Liver (tissue), 8 donors: ENCODE measurements at regions not wholly inside any gene's neighbourhood (a gene's known extent, or its start where the extent isn't known, plus 50 kb on each side); places are given as distances from the start of the nearest gene placed in this dataset.

ENCODE experiments used
- DNase-seq: peaks from one replicate; pipeline ENCODE4 v3.0.0-alpha.2; 2017; ENCODE audit warnings: low spot score
- H3K27ac ChIP-seq, 2 donors: one replicate each; pipeline ENCODE4 v1.7.0; 2013; ENCODE audit warnings: inconsistent platforms in 2 of 2, low read length in 2 of 2, control low read depth in 1 of 2, low read depth in 1 of 2, mild to moderate bottlenecking in 1 of 2
- H3K27me3 ChIP-seq, 4 donors: one replicate each; pipeline versions ENCODE4 v1.6.1 to v1.7.0; 2013; ENCODE audit warnings: low read length in 3 of 4, inconsistent platforms in 1 of 4, mild to moderate bottlenecking in 1 of 4, moderate library complexity in 1 of 4; ENCODE audit not compliant: control insufficient read depth in 4 of 4, insufficient read depth in 4 of 4
- H3K36me3 ChIP-seq, 4 donors: one replicate each; pipeline versions ENCODE4 v1.6.1 to v1.7.0; 2013; ENCODE audit warnings: low read length in 3 of 4, mild to moderate bottlenecking in 3 of 4, low read depth in 1 of 4, moderate library complexity in 1 of 4; ENCODE audit not compliant: control insufficient read depth in 4 of 4, insufficient read depth in 3 of 4
- H3K4me1 ChIP-seq, 4 donors: one replicate each; pipeline versions ENCODE4 v1.6.1 to v1.7.0; 2013; ENCODE audit warnings: low read length in 3 of 4, mild to moderate bottlenecking in 3 of 4, moderate library complexity in 1 of 4; ENCODE audit not compliant: control insufficient read depth in 4 of 4, insufficient read depth in 4 of 4
- H3K4me3 ChIP-seq, 3 donors: one replicate each; pipeline versions ENCODE4 v1.6.1 to v1.7.0; 2013; ENCODE audit warnings: low read length in 3 of 3, control low read depth in 1 of 3, low read depth in 1 of 3, mild to moderate bottlenecking in 1 of 3
- H3K9ac ChIP-seq, 2 donors: one replicate each; pipeline ENCODE4 v1.7.0; 2013; ENCODE audit warnings: low read length in 2 of 2, mild to moderate bottlenecking in 2 of 2, moderate library complexity in 2 of 2, control low read depth in 1 of 2, low read depth in 1 of 2
- H3K9me3 ChIP-seq, 4 donors: one replicate each; pipeline versions ENCODE4 v1.6.1 to v1.7.0; 2013; ENCODE audit warnings: low read length in 3 of 4; ENCODE audit not compliant: control insufficient read depth in 4 of 4
- EGR1 ChIP-seq, 2 donors: IDR thresholded peaks; 2 replicates each; pipeline ENCODE4 v1.6.1; 2016 to 2018; ENCODE audit warnings: antibody characterized with exemption in 2 of 2, low read depth in 2 of 2
- FOXA1 ChIP-seq: IDR thresholded peaks from 2 replicates; pipeline ENCODE4 v1.6.1; 2016; ENCODE audit warnings: antibody characterized with exemption
- FOXA2 ChIP-seq: IDR thresholded peaks from 2 replicates; pipeline ENCODE4 v1.6.1; 2016; ENCODE audit warnings: antibody characterized with exemption
- GABPA ChIP-seq, 2 donors: IDR thresholded peaks in 1 of 2; conservative IDR thresholded peaks in 1 of 2; 2 replicates each; pipeline ENCODE4 v1.6.1; 2016; ENCODE audit warnings: antibody characterized with exemption in 2 of 2, mild to moderate bottlenecking in 1 of 2, moderate library complexity in 1 of 2
- HNF4A ChIP-seq, 2 donors: conservative IDR thresholded peaks; 2 replicates each; pipeline ENCODE4 v1.6.1; 2016; ENCODE audit warnings: antibody characterized with exemption in 2 of 2, mild to moderate bottlenecking in 2 of 2
- HNF4G ChIP-seq: IDR thresholded peaks from 2 replicates; pipeline ENCODE4 v1.6.1; 2016; ENCODE audit warnings: antibody characterized with exemption
- JUND ChIP-seq, 2 donors: IDR thresholded peaks; 2 replicates each; pipeline ENCODE4 v1.6.1; 2016; ENCODE audit warnings: antibody characterized with exemption in 2 of 2
- NR2F2 ChIP-seq: IDR thresholded peaks from 2 replicates; pipeline ENCODE4 v1.6.1; 2016; ENCODE audit warnings: antibody characterized with exemption
- RAD21 ChIP-seq, 2 donors: IDR thresholded peaks; 2 replicates each; pipeline ENCODE4 v1.6.1; 2016; ENCODE audit warnings: antibody characterized with exemption in 2 of 2, mild to moderate bottlenecking in 2 of 2
- RXRA ChIP-seq, 2 donors: IDR thresholded peaks; 2 replicates each; pipeline ENCODE4 v1.6.1; 2017 to 2018; ENCODE audit warnings: antibody characterized with exemption in 2 of 2, mild to moderate bottlenecking in 1 of 2
- SP1 ChIP-seq: IDR thresholded peaks from 2 replicates; pipeline ENCODE4 v1.6.1; 2018; ENCODE audit warnings: antibody characterized with exemption, mild to moderate bottlenecking
- TAF1 ChIP-seq: conservative IDR thresholded peaks from 2 replicates; pipeline ENCODE4 v1.6.1; 2016; ENCODE audit warnings: antibody characterized with exemption, mild to moderate bottlenecking
- YY1 ChIP-seq: IDR thresholded peaks from 2 replicates; pipeline ENCODE4 v1.6.1; 2016; ENCODE audit warnings: antibody characterized with exemption, mild to moderate bottlenecking
- WGBS: extraction: QIAGEN DNeasy Blood & Tissue Kit; methylation state at CpG from one replicate; pipeline ENCODE4 v1.1.7; 2013; 5-methylcytosine and 5-hydroxymethylcytosine counted together
- TF ChIP-seq, protein P1 (sequence below): IDR thresholded peaks from 2 replicates; pipeline ENCODE4 v1.6.1; 2016; ENCODE audit warnings: antibody characterized with exemption
- TF ChIP-seq, protein P2 (sequence below): IDR thresholded peaks from 2 replicates; pipeline ENCODE4 v1.6.1; 2016; ENCODE audit warnings: antibody characterized with exemption
- TF ChIP-seq, protein P3 (sequence below): fragments of 150-350 bp; IDR thresholded peaks from 2 replicates; pipeline ENCODE4 v1.5.1; 2017; ENCODE audit warnings: improper control_type of control experiment, low read depth, low read length; ENCODE audit not compliant: missing input control
- TF ChIP-seq, protein P4 (sequence below): IDR thresholded peaks from 2 replicates; pipeline ENCODE4 v1.6.1; 2016; ENCODE audit warnings: antibody characterized with exemption, mild to moderate bottlenecking
- TF ChIP-seq, protein P5 (sequence below): IDR thresholded peaks from 2 replicates; pipeline ENCODE4 v1.6.1; 2016; ENCODE audit warnings: antibody characterized with exemption
- donor health status: healthy.
- donor health status: healthy.
- donor health status: healthy.
- donor health status: healthy.
- donor health status: healthy.

DNA sequence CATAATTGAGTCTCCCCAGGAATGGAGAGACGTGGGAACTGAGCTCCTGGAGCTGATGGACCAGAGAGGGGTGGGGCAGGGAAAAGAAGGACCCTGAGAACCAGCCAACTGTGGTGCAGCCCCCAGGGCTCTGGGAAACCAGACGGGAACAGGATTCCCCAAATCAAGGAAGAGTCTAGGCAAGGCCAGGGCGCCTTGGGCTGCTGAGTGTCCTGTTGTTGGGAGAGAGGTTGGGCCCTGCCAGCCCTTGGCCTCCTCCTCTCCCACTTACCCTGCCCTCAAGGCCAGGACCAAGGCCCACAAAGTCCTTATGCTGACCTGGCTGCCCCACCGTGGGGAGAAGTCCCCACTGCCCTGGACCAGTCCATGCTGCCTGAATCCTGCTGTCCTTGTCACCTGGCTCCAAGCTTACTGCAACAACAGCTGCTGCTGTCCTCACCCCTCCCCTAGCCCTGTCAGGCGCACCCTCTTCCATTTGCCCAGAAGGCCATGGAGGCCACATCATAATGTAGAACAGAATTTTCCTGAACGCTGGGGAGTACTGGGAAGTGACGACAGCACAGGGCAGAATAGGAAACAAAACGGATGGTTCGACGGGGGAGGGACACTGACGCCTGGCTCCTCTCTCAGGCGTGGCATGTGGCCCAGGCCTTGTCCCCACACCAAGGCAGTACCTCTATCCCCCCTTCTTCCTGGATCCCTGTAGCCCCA lies 132.9 kb upstream of the ZMIZ1 start:
- WGBS, result 82% methylated on average over 12 of the region's 12 CpGs
- no peaks in the 10 kb centered on the region for H3K27me3 ChIP-seq
- no peak overlapping the region for H3K27ac ChIP-seq
- no peaks in the 10 kb centered on the region for H3K36me3 ChIP-seq
- no peak for DNase-seq
- no peak for TF ChIP-seq RXRA (IDR thresholded peaks at IDR 0.05)
- TF ChIP-seq HNF4A (conservative IDR thresholded peaks at IDR 0.05), result no peak
- TF ChIP-seq GABPA (IDR thresholded peaks at IDR 0.05 in 1 of 2, conservative IDR thresholded peaks at IDR 0.05 in 1 of 2), result no peak
- no peak for TF ChIP-seq NR2F2
- TF ChIP-seq HNF4G, result no peak
- TF ChIP-seq, protein P1, sequence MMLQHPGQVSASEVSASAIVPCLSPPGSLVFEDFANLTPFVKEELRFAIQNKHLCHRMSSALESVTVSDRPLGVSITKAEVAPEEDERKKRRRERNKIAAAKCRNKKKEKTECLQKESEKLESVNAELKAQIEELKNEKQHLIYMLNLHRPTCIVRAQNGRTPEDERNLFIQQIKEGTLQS, result no peak
- TF ChIP-seq SP1, result no peak
- TF ChIP-seq TAF1, result no peak
- TF ChIP-seq RAD21 (IDR thresholded peaks at IDR 0.05), result no peak
- TF ChIP-seq FOXA1, result no peak
- TF ChIP-seq, protein P2, sequence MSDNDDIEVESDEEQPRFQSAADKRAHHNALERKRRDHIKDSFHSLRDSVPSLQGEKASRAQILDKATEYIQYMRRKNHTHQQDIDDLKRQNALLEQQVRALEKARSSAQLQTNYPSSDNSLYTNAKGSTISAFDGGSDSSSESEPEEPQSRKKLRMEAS, result no peak
- TF ChIP-seq, protein P3, sequence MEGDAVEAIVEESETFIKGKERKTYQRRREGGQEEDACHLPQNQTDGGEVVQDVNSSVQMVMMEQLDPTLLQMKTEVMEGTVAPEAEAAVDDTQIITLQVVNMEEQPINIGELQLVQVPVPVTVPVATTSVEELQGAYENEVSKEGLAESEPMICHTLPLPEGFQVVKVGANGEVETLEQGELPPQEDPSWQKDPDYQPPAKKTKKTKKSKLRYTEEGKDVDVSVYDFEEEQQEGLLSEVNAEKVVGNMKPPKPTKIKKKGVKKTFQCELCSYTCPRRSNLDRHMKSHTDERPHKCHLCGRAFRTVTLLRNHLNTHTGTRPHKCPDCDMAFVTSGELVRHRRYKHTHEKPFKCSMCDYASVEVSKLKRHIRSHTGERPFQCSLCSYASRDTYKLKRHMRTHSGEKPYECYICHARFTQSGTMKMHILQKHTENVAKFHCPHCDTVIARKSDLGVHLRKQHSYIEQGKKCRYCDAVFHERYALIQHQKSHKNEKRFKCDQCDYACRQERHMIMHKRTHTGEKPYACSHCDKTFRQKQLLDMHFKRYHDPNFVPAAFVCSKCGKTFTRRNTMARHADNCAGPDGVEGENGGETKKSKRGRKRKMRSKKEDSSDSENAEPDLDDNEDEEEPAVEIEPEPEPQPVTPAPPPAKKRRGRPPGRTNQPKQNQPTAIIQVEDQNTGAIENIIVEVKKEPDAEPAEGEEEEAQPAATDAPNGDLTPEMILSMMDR, result no peak
- TF ChIP-seq FOXA2, result no peak
- no peak for TF ChIP-seq EGR1 (IDR thresholded peaks at IDR 0.05; ENCODE audit: low read depth in 2 of 2)
- TF ChIP-seq, protein P4, sequence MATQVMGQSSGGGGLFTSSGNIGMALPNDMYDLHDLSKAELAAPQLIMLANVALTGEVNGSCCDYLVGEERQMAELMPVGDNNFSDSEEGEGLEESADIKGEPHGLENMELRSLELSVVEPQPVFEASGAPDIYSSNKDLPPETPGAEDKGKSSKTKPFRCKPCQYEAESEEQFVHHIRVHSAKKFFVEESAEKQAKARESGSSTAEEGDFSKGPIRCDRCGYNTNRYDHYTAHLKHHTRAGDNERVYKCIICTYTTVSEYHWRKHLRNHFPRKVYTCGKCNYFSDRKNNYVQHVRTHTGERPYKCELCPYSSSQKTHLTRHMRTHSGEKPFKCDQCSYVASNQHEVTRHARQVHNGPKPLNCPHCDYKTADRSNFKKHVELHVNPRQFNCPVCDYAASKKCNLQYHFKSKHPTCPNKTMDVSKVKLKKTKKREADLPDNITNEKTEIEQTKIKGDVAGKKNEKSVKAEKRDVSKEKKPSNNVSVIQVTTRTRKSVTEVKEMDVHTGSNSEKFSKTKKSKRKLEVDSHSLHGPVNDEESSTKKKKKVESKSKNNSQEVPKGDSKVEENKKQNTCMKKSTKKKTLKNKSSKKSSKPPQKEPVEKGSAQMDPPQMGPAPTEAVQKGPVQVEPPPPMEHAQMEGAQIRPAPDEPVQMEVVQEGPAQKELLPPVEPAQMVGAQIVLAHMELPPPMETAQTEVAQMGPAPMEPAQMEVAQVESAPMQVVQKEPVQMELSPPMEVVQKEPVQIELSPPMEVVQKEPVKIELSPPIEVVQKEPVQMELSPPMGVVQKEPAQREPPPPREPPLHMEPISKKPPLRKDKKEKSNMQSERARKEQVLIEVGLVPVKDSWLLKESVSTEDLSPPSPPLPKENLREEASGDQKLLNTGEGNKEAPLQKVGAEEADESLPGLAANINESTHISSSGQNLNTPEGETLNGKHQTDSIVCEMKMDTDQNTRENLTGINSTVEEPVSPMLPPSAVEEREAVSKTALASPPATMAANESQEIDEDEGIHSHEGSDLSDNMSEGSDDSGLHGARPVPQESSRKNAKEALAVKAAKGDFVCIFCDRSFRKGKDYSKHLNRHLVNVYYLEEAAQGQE, result no peak
- no peak for TF ChIP-seq YY1
- TF ChIP-seq, protein P5, sequence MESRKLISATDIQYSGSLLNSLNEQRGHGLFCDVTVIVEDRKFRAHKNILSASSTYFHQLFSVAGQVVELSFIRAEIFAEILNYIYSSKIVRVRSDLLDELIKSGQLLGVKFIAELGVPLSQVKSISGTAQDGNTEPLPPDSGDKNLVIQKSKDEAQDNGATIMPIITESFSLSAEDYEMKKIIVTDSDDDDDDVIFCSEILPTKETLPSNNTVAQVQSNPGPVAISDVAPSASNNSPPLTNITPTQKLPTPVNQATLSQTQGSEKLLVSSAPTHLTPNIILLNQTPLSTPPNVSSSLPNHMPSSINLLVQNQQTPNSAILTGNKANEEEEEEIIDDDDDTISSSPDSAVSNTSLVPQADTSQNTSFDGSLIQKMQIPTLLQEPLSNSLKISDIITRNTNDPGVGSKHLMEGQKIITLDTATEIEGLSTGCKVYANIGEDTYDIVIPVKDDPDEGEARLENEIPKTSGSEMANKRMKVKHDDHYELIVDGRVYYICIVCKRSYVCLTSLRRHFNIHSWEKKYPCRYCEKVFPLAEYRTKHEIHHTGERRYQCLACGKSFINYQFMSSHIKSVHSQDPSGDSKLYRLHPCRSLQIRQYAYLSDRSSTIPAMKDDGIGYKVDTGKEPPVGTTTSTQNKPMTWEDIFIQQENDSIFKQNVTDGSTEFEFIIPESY, result no peak
- TF ChIP-seq JUND (IDR thresholded peaks at IDR 0.05), result no peak
- no peak overlapping the region for H3K9ac ChIP-seq
- no peaks in the 10 kb centered on the region for H3K9me3 ChIP-seq
- no peak overlapping the region for H3K4me3 ChIP-seq
- H3K4me1 ChIP-seq, result no peaks in the 10 kb centered on the region
